Mesenchymal stem cell (in vitro differentiated cells and primary cell): ENCODE measurements at regions not wholly inside any gene's neighbourhood (a gene's known extent, or its start where the extent isn't known, plus 50 kb on each side); places are given as distances from the start of the nearest gene placed in this dataset.

Experiments used
- DNase-seq: peaks from one replicate; pipeline ENCODE4 v3.0.0-alpha.2; 2013
- H2AFZ ChIP-seq: one replicate; pipeline ENCODE4 v1.6.1; 2013; ENCODE audit warnings: low read depth, mild to moderate bottlenecking, control low read depth, inconsistent platforms, low read length, moderate library complexity
- H2AK5ac ChIP-seq: 2 replicates; pipeline ENCODE4 v1.6.1; 2013; ENCODE audit warnings: low read length, moderate library complexity, mild to moderate bottlenecking, inconsistent platforms; ENCODE audit not compliant: severe bottlenecking
- H2BK120ac ChIP-seq: one replicate; pipeline ENCODE4 v1.6.1; 2013; ENCODE audit warnings: low read depth, mild to moderate bottlenecking, inconsistent platforms, low read length, moderate library complexity
- H2BK12ac ChIP-seq, 2 experiments: one replicate each; pipeline ENCODE4 v1.6.1; 2013; ENCODE audit warnings: inconsistent platforms in 2 of 2, low read length in 2 of 2, mild to moderate bottlenecking in 2 of 2, moderate library complexity in 2 of 2, control low read depth in 1 of 2
- H2BK15ac ChIP-seq: one replicate; pipeline ENCODE4 v1.6.1; 2013; ENCODE audit warnings: mild to moderate bottlenecking, low read depth, inconsistent platforms; ENCODE audit not compliant: poor library complexity, severe bottlenecking
- H2BK5ac ChIP-seq: 2 replicates; pipeline ENCODE4 v1.6.1; 2013; ENCODE audit warnings: low read depth, mild to moderate bottlenecking, low read length, control low read depth, inconsistent platforms; ENCODE audit not compliant: poor library complexity, severe bottlenecking
- H3K14ac ChIP-seq, 2 experiments: one replicate each; pipeline ENCODE4 v1.6.1; 2013; ENCODE audit warnings: inconsistent platforms in 2 of 2, low read length in 2 of 2, control low read depth in 1 of 2, mild to moderate bottlenecking in 1 of 2, moderate library complexity in 1 of 2
- H3K18ac ChIP-seq, 2 experiments: one replicate each; pipeline ENCODE4 v1.6.1; 2013; ENCODE audit warnings: inconsistent platforms in 2 of 2, low read length in 2 of 2, control low read depth in 1 of 2, low read depth in 1 of 2, mild to moderate bottlenecking in 1 of 2
- H3K23ac ChIP-seq, 2 experiments: one replicate each; pipeline ENCODE4 v1.6.1; 2013; ENCODE audit warnings: inconsistent platforms in 2 of 2, low read length in 2 of 2, mild to moderate bottlenecking in 2 of 2, moderate library complexity in 2 of 2, control low read depth in 1 of 2
- H3K27ac ChIP-seq: 2 replicates; pipeline ENCODE4 v1.5.1; 2013; ENCODE audit warnings: mild to moderate bottlenecking, moderate library complexity, low read length, control low read depth, inconsistent platforms; ENCODE audit not compliant: poor library complexity, severe bottlenecking
- H3K27me3 ChIP-seq, 2 experiments: 2 replicates each; pipeline versions ENCODE4 v1.6.1 to v1.7.0; 2013; ENCODE audit warnings: low read length in 2 of 2, mild to moderate bottlenecking in 2 of 2, moderate library complexity in 2 of 2, control low read depth in 1 of 2, inconsistent platforms in 1 of 2; ENCODE audit not compliant: control insufficient read depth in 1 of 2, insufficient read depth in 1 of 2
- H3K36me3 ChIP-seq, 2 experiments: 2 replicates each; pipeline versions ENCODE4 v1.6.1 to v1.7.0; 2013; ENCODE audit warnings: low read length in 2 of 2, control low read depth in 1 of 2, inconsistent platforms in 1 of 2, low read depth in 1 of 2, mild to moderate bottlenecking in 1 of 2; ENCODE audit not compliant: insufficient read depth in 2 of 2, control insufficient read depth in 1 of 2
- H3K4ac ChIP-seq, 2 experiments: one replicate each; pipeline ENCODE4 v1.6.1; 2013; ENCODE audit warnings: inconsistent platforms in 2 of 2, low read length in 2 of 2, mild to moderate bottlenecking in 2 of 2, moderate library complexity in 2 of 2, control low read depth in 1 of 2, low read depth in 1 of 2
- H3K4me1 ChIP-seq: 2 replicates; pipeline ENCODE4 v1.6.1; 2013; ENCODE audit warnings: low read depth, low read length, control low read depth; ENCODE audit not compliant: control insufficient read depth, insufficient read depth
- H3K4me2 ChIP-seq: 2 replicates; pipeline ENCODE4 v1.6.1; 2013; ENCODE audit warnings: low read length, mild to moderate bottlenecking, inconsistent platforms; ENCODE audit not compliant: poor library complexity, severe bottlenecking
- H3K4me3 ChIP-seq, 2 experiments: 2 replicates each; pipeline versions ENCODE4 v1.5.1 to v1.7.0; 2013; ENCODE audit warnings: low read length in 2 of 2, mild to moderate bottlenecking in 2 of 2, control low read depth in 1 of 2, low read depth in 1 of 2; ENCODE audit not compliant: insufficient read depth in 1 of 2
- H3K79me1 ChIP-seq: replicated peaks from 2 replicates; pipeline ENCODE4 v1.6.1; 2013; ENCODE audit warnings: mild to moderate bottlenecking, control low read depth, low read length, inconsistent platforms; ENCODE audit not compliant: poor library complexity, severe bottlenecking
- H3K9ac ChIP-seq: 2 replicates; pipeline ENCODE4 v1.7.0; 2013; ENCODE audit warnings: mild to moderate bottlenecking, low read length, moderate library complexity
- H3K9me3 ChIP-seq: 2 replicates; pipeline ENCODE4 v1.7.0; 2013; ENCODE audit warnings: mild to moderate bottlenecking, low read length; ENCODE audit not compliant: control insufficient read depth
- H4K8ac ChIP-seq: one replicate; pipeline ENCODE4 v1.6.1; 2013; ENCODE audit warnings: inconsistent platforms, mild to moderate bottlenecking, low read length, moderate library complexity
- H4K91ac ChIP-seq: one replicate; pipeline ENCODE4 v1.6.1; 2013; ENCODE audit warnings: mild to moderate bottlenecking, low read length, inconsistent platforms
- WGBS: methylation state at CpG from one replicate; pipeline ENCODE4 v1.1.7; 2013; ENCODE audit warnings: mixed read lengths; 5-methylcytosine and 5-hydroxymethylcytosine counted together

GRCh38 chr3:159637883-159638542, 350.6 kb upstream of the IL12A start:
- H3K14ac ChIP-seq: no peak overlapping the region
- no peaks in the 10 kb centered on the region for H3K9me3 ChIP-seq
- H4K8ac ChIP-seq: no peak overlapping the region
- peak overlapping the region; percentile 18 for H3K27ac ChIP-seq
- H3K23ac ChIP-seq: no peak overlapping the region
- no peak overlapping the region for H3K4me3 ChIP-seq
- no peak overlapping the region for H3K4me2 ChIP-seq
- H3K36me3 ChIP-seq: no peaks in the 10 kb centered on the region
- H2AFZ ChIP-seq: no peak overlapping the region
- DNase-seq: peak; percentile 34
- H2BK12ac ChIP-seq: no peak overlapping the region
- H3K18ac ChIP-seq: no peak overlapping the region
- no peak overlapping the region for H2BK120ac ChIP-seq
- no peaks in the 10 kb centered on the region for H3K27me3 ChIP-seq
- no peak overlapping the region for H2BK15ac ChIP-seq
- H3K9ac ChIP-seq: no peak overlapping the region
- H4K91ac ChIP-seq: no peak overlapping the region
- no peaks in the 10 kb centered on the region for H3K79me1 ChIP-seq
- peaks cover 2% of the 10 kb centered on the region for H3K4me1 ChIP-seq
- 94% methylated on average over 2 of the region's 2 CpGs for WGBS
- H2BK5ac ChIP-seq: no peak overlapping the region
- no peak overlapping the region for H2AK5ac ChIP-seq
- no peak overlapping the region for H3K4ac ChIP-seq

GRCh38 chr3:159640225-159640624, 348.4 kb upstream of the IL12A start:
- Histone ChIP-seq H3K14ac (no peak overlapping the region), H2BK12ac (no peak overlapping the region), H3K4ac (no peak overlapping the region), H3K27ac (no peak overlapping the region), H2BK5ac (no peak overlapping the region), H3K79me1 (no peaks in the 10 kb centered on the region), H3K4me3 (no peak overlapping the region), H4K8ac (no peak overlapping the region), H4K91ac (no peak overlapping the region), H3K23ac (no peak overlapping the region), H2AK5ac (no peak overlapping the region), H2BK120ac (no peak overlapping the region), H3K27me3 (no peaks in the 10 kb centered on the region), H2AFZ (no peak overlapping the region), H3K4me1 (peaks cover under 1% of the 10 kb centered on the region), H3K9ac (no peak overlapping the region), H3K18ac (no peak overlapping the region), H3K9me3 (no peaks in the 10 kb centered on the region), H3K36me3 (no peaks in the 10 kb centered on the region), H2BK15ac (no peak overlapping the region), H3K4me2 (no peak overlapping the region)
- no peak for DNase-seq
- 96% methylated on average over 3 of the region's 4 CpGs for WGBS

GRCh38 chr3:159643406-159643805, 345.2 kb upstream of the IL12A start:
- Histone ChIP-seq H2AFZ (no peak overlapping the region), H4K8ac (no peak overlapping the region), H3K4ac (no peak overlapping the region), H3K27ac (no peak overlapping the region), H2BK5ac (no peak overlapping the region), H4K91ac (no peak overlapping the region), H3K36me3 (no peaks in the 10 kb centered on the region), H3K4me1 (no peaks in the 10 kb centered on the region), H3K18ac (no peak overlapping the region), H2BK15ac (no peak overlapping the region), H3K4me3 (no peak overlapping the region), H3K9me3 (no peaks in the 10 kb centered on the region), H2AK5ac (no peak overlapping the region), H2BK12ac (no peak overlapping the region), H3K9ac (no peak overlapping the region), H3K79me1 (no peaks in the 10 kb centered on the region), H3K27me3 (no peaks in the 10 kb centered on the region), H3K23ac (no peak overlapping the region), H3K4me2 (no peak overlapping the region), H2BK120ac (no peak overlapping the region), H3K14ac (no peak overlapping the region)
- DNase-seq: no peak

GRCh38 chr3:159645874-159646273, 342.8 kb upstream of the IL12A start:
- Histone ChIP-seq H2BK12ac (no peak overlapping the region), H3K27me3 (no peaks in the 10 kb centered on the region), H3K4me1 (no peaks in the 10 kb centered on the region), H3K23ac (no peak overlapping the region), H2AFZ (no peak overlapping the region), H3K4me2 (no peak overlapping the region), H3K27ac (no peak overlapping the region), H3K9me3 (no peaks in the 10 kb centered on the region), H3K4ac (no peak overlapping the region), H4K91ac (no peak overlapping the region), H3K14ac (no peak overlapping the region), H3K18ac (peak overlapping the region in 1 of 2 experiments; percentile 29), H2AK5ac (no peak overlapping the region), H2BK120ac (no peak overlapping the region), H3K36me3 (no peaks in the 10 kb centered on the region), H3K9ac (peak overlapping the region; percentile 62), H3K4me3 (peak overlapping the region in 1 of 2 experiments; percentile 16), H2BK15ac (no peak overlapping the region), H4K8ac (no peak overlapping the region), H3K79me1 (no peaks in the 10 kb centered on the region), H2BK5ac (no peak overlapping the region)
- 90% methylated on average over 1 of the region's 1 CpG for WGBS
- no peak for DNase-seq
